Left cardiac atrium (tissue), 4 donors: ENCODE measurements at regions not wholly inside any gene's neighbourhood (a gene's known extent, or its start where the extent isn't known, plus 50 kb on each side); places are given as distances from the start of the nearest gene placed in this dataset.
"Not testable (repeated sequence)": the region's sequence is repeated elsewhere in the genome, so short reads cannot be mapped to it uniquely, and the experiment has no call there.

Source experiments
- ATAC-seq, 2 donors: fragments of 200-7000 bp; cut with Tn5 transposase; one replicate each; pipeline ENCODE4 v1.9.1; 2020; ENCODE audit warnings: mild to moderate bottlenecking in 2 of 2, moderate library complexity in 2 of 2
- DNase-seq: peaks from one replicate; pipeline ENCODE4 v3.0.0-alpha.2; 2020
- intact Hi-C, 2 donors: fragments of 100-400 bp; cut with DNase I; formaldehyde crosslinking; loops; one replicate each; pipeline versions ENCODE4 v1.14.1 to v1.15.1; 2022 to 2023
- donor health status: DM: no; HTN: yes; CAD: no.
- donor health status: DM: no; HTN: yes; CAD: no; lungs with severe emphysema.
- donor health status: DM: yes; HTN: yes; CAD: no.
- donor health status: Dilated cardiomyopathy.

DNA sequence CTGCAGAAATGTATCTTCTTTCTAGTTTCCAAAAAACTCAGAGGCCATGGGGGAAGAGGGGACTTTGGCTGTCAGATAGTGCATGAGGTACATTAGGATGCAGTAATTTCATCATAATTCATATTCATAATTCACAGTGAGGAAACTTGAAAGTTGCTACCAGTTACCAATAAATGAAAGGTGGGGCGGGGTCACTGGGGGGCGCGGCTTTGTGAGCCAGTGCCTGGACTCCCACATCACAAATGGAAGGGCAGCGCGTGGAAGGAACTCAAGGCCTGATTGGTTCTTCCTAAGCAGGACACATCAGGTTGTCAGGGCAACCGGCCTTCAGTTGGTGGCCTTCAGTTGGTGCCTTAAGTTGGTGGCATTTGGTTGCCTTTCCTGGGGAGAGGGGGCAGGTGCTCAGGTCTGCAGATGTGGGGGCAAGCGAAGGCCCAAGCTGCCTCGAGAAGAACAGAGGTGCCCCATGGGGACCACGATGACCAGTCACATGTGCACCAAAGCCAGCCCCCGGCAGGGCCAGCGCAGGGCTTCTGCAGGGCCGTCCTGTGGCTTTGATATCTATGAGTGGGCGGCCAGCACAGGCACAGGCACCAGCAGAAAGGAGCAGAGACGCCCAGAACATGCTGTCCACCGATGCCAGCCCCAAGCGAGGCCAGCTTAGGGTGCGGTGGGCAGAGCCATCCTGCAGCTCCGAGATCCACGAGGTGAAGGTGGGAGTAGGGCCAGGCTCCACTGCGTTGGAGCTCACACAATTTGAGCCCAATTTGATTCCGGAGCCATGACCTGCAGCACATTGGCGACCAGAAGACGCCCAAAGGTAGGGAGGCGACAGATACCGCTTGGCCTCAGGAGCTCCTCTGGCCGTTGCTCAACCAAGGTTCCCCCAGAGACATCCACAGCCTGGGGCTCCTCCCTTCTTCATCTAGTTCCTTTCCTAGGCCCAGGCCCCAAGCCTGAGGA lies 3248.2 kb upstream of the OR11H1 start:
- ATAC-seq, intact Hi-C loops, DNase-seq: not testable (repeated sequence)

DNA sequence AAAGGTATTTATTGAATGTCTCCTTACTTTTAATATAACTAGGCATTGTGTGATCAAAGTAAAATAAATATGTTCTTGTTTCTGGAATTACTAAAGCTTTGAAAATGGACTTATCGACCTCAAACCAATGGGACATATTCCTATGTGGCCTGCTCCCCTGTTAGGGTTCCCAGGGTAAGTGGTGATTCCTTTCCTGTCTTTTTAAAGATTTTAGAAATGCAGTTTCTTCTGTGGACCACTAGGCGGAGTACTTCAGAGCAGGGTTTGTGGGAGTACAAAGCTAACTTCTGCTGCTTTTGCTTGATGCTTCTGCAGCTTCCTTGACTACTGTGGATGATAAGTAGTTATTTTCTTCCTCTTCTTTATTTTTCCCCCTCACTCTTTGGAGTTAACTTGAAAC lies 3243.3 kb upstream of the OR11H1 start:
- DNase-seq, intact Hi-C loops, ATAC-seq: not testable (repeated sequence)

DNA sequence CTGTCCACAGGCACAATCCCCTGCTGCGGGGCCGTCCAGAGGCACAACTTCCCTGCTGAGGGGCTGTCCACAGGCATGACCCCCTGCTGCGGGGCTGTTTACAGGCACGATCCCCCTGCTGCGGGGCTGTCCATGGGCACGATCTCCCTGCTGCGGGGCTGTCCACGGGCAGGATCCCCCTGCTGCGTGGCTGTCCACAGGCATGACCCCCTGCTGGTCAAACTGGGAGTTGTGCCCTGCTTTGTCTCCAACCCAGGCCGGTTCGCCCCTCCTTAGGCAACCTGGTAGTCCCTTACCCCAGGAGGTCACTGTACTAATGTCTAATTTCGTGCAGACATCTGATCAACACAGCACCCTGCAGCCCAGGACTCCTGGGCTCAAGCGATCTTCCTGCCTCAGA lies 3230.6 kb upstream of the OR11H1 start:
- ATAC-seq, intact Hi-C loops: not testable (repeated sequence)
- DNase-seq: peak; percentile 18
